ENCODE measurements at regions not wholly inside any gene's neighbourhood (a gene's known extent, or its start where the extent isn't known, plus 50 kb on each side); places are given as distances from the start of the nearest gene placed in this dataset.

DNA sequence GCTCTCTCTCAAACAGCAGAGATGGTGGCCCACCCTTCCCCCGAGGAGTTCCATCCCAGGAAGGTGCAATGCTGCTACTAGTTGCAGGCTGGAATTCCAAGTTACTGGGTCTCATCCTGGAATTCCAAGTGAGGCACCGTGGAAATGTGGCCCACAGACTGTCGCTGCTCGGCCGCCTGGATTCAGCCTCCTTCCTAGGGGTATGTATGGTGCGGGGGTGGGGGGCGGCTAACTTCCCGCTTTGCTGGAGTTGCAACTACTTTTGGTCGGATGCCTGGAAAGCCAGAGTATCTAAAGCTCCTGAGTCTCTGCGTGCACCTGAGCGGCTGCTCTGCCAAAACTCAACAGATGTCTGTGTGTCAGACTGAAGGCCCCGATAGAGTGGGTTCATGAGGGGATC, 1146.2 kb downstream of the RPA4 start:
- H3K9ac ChIP-seq (ENCODE audit: low read length) = no peak overlapping the region
- H3K4me3 ChIP-seq (ENCODE audit: low read length) = no peak overlapping the region
- ChIA-PET POLR2A (ENCODE audit: unreplicated experiment) (no interaction called here), CTCF (no interaction called here)
- no peaks in the 10 kb centered on the region for H3K9me2 ChIP-seq (replicated peaks; ENCODE audit: low read length)
- ATAC-seq = no peak
- intact Hi-C loops (cut with micrococcal nuclease) = no loop called here
- H3K4me1 ChIP-seq (ENCODE audit: insufficient read depth, low read length) = no peaks in the 10 kb centered on the region
- DNase-seq = no peak
- no peaks in the 10 kb centered on the region for H3K79me2 ChIP-seq (ENCODE audit: low read length)
- H2AFZ ChIP-seq (ENCODE audit: low read length) = no peak overlapping the region
- no peaks in the 10 kb centered on the region for H3K27me3 ChIP-seq (ENCODE audit: low read length)
- TF ChIP-seq EZH2phosphoT487 (IDR thresholded peaks at IDR 0.05; ENCODE audit: borderline replicate concordance, low read length) = no peak
- TF ChIP-seq EZH2 (IDR thresholded peaks at IDR 0.05; ENCODE audit: low read length, unreplicated experiment) = no peak
- TF ChIP-seq, protein P1, sequence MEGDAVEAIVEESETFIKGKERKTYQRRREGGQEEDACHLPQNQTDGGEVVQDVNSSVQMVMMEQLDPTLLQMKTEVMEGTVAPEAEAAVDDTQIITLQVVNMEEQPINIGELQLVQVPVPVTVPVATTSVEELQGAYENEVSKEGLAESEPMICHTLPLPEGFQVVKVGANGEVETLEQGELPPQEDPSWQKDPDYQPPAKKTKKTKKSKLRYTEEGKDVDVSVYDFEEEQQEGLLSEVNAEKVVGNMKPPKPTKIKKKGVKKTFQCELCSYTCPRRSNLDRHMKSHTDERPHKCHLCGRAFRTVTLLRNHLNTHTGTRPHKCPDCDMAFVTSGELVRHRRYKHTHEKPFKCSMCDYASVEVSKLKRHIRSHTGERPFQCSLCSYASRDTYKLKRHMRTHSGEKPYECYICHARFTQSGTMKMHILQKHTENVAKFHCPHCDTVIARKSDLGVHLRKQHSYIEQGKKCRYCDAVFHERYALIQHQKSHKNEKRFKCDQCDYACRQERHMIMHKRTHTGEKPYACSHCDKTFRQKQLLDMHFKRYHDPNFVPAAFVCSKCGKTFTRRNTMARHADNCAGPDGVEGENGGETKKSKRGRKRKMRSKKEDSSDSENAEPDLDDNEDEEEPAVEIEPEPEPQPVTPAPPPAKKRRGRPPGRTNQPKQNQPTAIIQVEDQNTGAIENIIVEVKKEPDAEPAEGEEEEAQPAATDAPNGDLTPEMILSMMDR (conservative IDR thresholded peaks at IDR 0.05; ENCODE audit: low read depth, low read length) = no peak
- H3K27ac ChIP-seq (ENCODE audit: low read length) = no peak overlapping the region
- no peaks in the 10 kb centered on the region for H3F3A ChIP-seq (ENCODE audit: low read length, unreplicated experiment)
- no peaks in the 10 kb centered on the region for H3K36me3 ChIP-seq (ENCODE audit: low read depth, low read length)
- no peaks in the 10 kb centered on the region for H3K9me3 ChIP-seq (ENCODE audit: low read length)
- no peaks in the 10 kb centered on the region for H4K20me1 ChIP-seq (ENCODE audit: low read length)
- H3K4me2 ChIP-seq (ENCODE audit: low read length) = no peak overlapping the region
- no TSS peak for BruUV-seq (replicated peaks)

DNA sequence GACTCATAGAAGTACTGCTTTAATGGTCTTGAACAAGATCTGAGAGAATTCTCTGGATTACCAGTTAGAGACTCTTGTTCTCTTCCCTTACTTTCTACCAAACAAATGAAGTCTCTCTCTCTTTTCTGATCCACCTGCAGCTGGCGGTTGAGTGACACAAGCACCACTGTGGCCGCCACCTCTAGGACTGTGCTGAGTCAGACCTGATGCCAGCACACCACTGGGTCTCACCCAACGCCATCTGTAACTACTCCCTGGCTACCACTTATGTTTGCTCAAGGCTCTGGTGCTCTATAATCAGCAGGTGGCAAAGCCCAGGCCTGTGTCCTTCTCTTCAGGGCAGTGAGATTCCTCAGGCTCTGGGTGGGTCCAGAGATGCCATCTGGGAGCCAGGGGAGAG, 1173.5 kb downstream of the RPA4 start:
- ATAC-seq (no peak), DNase-seq (no peak)
- BruUV-seq (replicated peaks) = no TSS peak
- ChIA-PET POLR2A (ENCODE audit: unreplicated experiment) (no interaction called here), CTCF (no interaction called here)
- H3K27ac ChIP-seq (ENCODE audit: low read length) = no peak overlapping the region
- H3K9me2 ChIP-seq (replicated peaks; ENCODE audit: low read length) = no peaks in the 10 kb centered on the region
- H3K79me2 ChIP-seq (ENCODE audit: low read length) = no peaks in the 10 kb centered on the region
- H3K4me2 ChIP-seq (ENCODE audit: low read length) = no peak overlapping the region
- TF ChIP-seq EZH2phosphoT487 (IDR thresholded peaks at IDR 0.05; ENCODE audit: borderline replicate concordance, low read length) (no peak), EZH2 (IDR thresholded peaks at IDR 0.05; ENCODE audit: low read length, unreplicated experiment) (no peak)
- TF ChIP-seq, protein P1 (conservative IDR thresholded peaks at IDR 0.05; ENCODE audit: low read depth, low read length) = no peak
- no peak overlapping the region for H3K9ac ChIP-seq (ENCODE audit: low read length)
- H3K4me1 ChIP-seq (ENCODE audit: insufficient read depth, low read length) = no peaks in the 10 kb centered on the region
- no peaks in the 10 kb centered on the region for H3K36me3 ChIP-seq (ENCODE audit: low read depth, low read length)
- intact Hi-C loops (cut with micrococcal nuclease) = no loop called here
- no peaks in the 10 kb centered on the region for H3F3A ChIP-seq (ENCODE audit: low read length, unreplicated experiment)
- H3K4me3 ChIP-seq (ENCODE audit: low read length) = no peak overlapping the region
- H3K9me3 ChIP-seq (ENCODE audit: low read length) = no peaks in the 10 kb centered on the region
- no peaks in the 10 kb centered on the region for H4K20me1 ChIP-seq (ENCODE audit: low read length)
- H3K27me3 ChIP-seq (ENCODE audit: low read length) = no peaks in the 10 kb centered on the region
- H2AFZ ChIP-seq (ENCODE audit: low read length) = no peak overlapping the region

DNA sequence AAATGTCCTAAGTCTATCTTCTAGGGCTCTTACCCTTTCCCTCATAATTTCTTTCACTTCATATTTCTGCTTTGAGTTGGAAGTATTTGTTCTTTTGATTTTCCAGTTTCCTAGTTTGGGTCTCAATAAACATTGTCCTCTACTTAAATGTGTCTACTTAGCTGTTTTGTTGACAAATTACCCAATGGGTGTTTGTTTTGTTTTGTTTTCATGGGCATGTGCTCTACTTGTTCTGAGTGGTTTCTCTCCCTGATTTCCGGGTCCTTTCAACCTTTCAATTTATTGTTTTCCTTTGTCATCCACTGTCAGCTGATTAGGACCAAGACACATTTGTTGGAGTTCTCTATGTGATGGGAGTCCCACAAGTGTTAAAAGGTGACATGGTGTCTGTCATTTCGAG, 1181.4 kb downstream of the RPA4 start:
- ATAC-seq = no peak
- Histone ChIP-seq H3K27ac (ENCODE audit: low read length) (no peak overlapping the region), H3K27me3 (ENCODE audit: low read length) (no peaks in the 10 kb centered on the region), H3K4me1 (ENCODE audit: insufficient read depth, low read length) (no peaks in the 10 kb centered on the region), H3K9me2 (replicated peaks; ENCODE audit: low read length) (no peaks in the 10 kb centered on the region), H3F3A (ENCODE audit: low read length, unreplicated experiment) (no peaks in the 10 kb centered on the region), H3K9ac (ENCODE audit: low read length) (no peak overlapping the region), H3K36me3 (ENCODE audit: low read depth, low read length) (no peaks in the 10 kb centered on the region), H2AFZ (ENCODE audit: low read length) (no peak overlapping the region), H4K20me1 (ENCODE audit: low read length) (no peaks in the 10 kb centered on the region), H3K79me2 (ENCODE audit: low read length) (no peaks in the 10 kb centered on the region), H3K9me3 (ENCODE audit: low read length) (no peaks in the 10 kb centered on the region), H3K4me3 (ENCODE audit: low read length) (no peak overlapping the region), H3K4me2 (ENCODE audit: low read length) (no peak overlapping the region)
- TF ChIP-seq, protein P1 (conservative IDR thresholded peaks at IDR 0.05; ENCODE audit: low read depth, low read length) = no peak
- TF ChIP-seq EZH2 (IDR thresholded peaks at IDR 0.05; ENCODE audit: low read length, unreplicated experiment) (no peak), EZH2phosphoT487 (IDR thresholded peaks at IDR 0.05; ENCODE audit: borderline replicate concordance, low read length) (no peak)
- BruUV-seq (replicated peaks) = no TSS peak
- intact Hi-C loops (cut with micrococcal nuclease) = no loop called here
- POLR2A ChIA-PET (ENCODE audit: unreplicated experiment) = no interaction called here
- CTCF ChIA-PET = no interaction called here
- DNase-seq = no peak
